Stimulated activated CD8-positive, alpha-beta memory T cell treated with anti-CD3 and anti-CD28 coated beads, Interleukin-7, amount 100 ng/mL, for 24 hours (primary cell): ENCODE measurements at regions not wholly inside any gene's neighbourhood (a gene's known extent, or its start where the extent isn't known, plus 50 kb on each side); places are given as distances from the start of the nearest gene placed in this dataset.

Experiments
- DNase-seq: peaks from one replicate; pipeline ENCODE4 v3.0.0-alpha.2; 2020; ENCODE audit warnings: low read depth

GRCh38 chr13:44120849-44121755 lies 241.4 kb downstream of the LACC1 start:
- no peak for DNase-seq

- DNase-seq = no peak
Observed at GRCh38 chr13:44124352-44124751, 244.6 kb downstream of the LACC1 start.

- no peak for DNase-seq
Observed at GRCh38 chr13:44125943-44126469, 246.3 kb downstream of the LACC1 start.

- DNase-seq = no peak
Observed at GRCh38 chr13:44128552-44129001, 245.0 kb upstream of the SERP2 start.

GRCh38 chr13:44129418-44129817 lies 244.2 kb upstream of the SERP2 start:
- no peak for DNase-seq

GRCh38 chr13:44131069-44131614 lies 242.5 kb upstream of the SERP2 start:
- DNase-seq = no peak

- no peak for DNase-seq
Observed at GRCh38 chr13:44132710-44133109, 240.9 kb upstream of the SERP2 start.

- no peak for DNase-seq
Observed at GRCh38 chr13:44133626-44134025, 240.0 kb upstream of the SERP2 start.

- DNase-seq = no peak
Observed at GRCh38 chr13:44135566-44135965, 238.1 kb upstream of the SERP2 start.

GRCh38 chr13:44136696-44137268 lies 236.8 kb upstream of the SERP2 start:
- DNase-seq = no peak

GRCh38 chr13:44137466-44137865 lies 236.2 kb upstream of the SERP2 start:
- DNase-seq = no peak

GRCh38 chr13:44140146-44140545 lies 233.5 kb upstream of the SERP2 start:
- DNase-seq = no peak

GRCh38 chr13:44140888-44141724 lies 232.5 kb upstream of the SERP2 start:
- no peak for DNase-seq

- peak; percentile 90 for DNase-seq
Observed at GRCh38 chr13:44141725-44142539, 231.7 kb upstream of the SERP2 start.

GRCh38 chr13:44142540-44142867 lies 231.1 kb upstream of the SERP2 start:
- DNase-seq = no peak

GRCh38 chr13:44142941-44143665 lies 230.5 kb upstream of the SERP2 start:
- no peak for DNase-seq

- no peak for DNase-seq
Observed at GRCh38 chr13:44146138-44146537, 227.5 kb upstream of the SERP2 start.

GRCh38 chr13:44147233-44147632 lies 226.4 kb upstream of the SERP2 start:
- no peak for DNase-seq

- no peak for DNase-seq
Observed at GRCh38 chr13:44147648-44148047, 226.0 kb upstream of the SERP2 start.

- DNase-seq = no peak
Observed at GRCh38 chr13:44148159-44148914, 225.3 kb upstream of the SERP2 start.
